IPS-20b (cell line): ENCODE measurements at regions not wholly inside any gene's neighbourhood (a gene's known extent, or its start where the extent isn't known, plus 50 kb on each side); places are given as distances from the start of the nearest gene placed in this dataset.
"Not testable (repeated sequence)": the region's sequence is repeated elsewhere in the genome, so short reads cannot be mapped to it uniquely, and the experiment has no call there.

ENCODE experiments used
- H3K27ac ChIP-seq: one replicate; pipeline ENCODE4 v1.5.1; 2013; ENCODE audit warnings: low read length
- H3K27me3 ChIP-seq: 2 replicates; pipeline ENCODE4 v1.6.1; 2013; ENCODE audit warnings: mild to moderate bottlenecking, low read length, inconsistent platforms; ENCODE audit not compliant: insufficient read depth
- H3K36me3 ChIP-seq: 2 replicates; pipeline ENCODE4 v1.6.1; 2013; ENCODE audit warnings: low read depth, mild to moderate bottlenecking, inconsistent platforms, low read length, moderate library complexity; ENCODE audit not compliant: insufficient read depth
- H3K4me1 ChIP-seq: 2 replicates; pipeline ENCODE4 v1.6.1; 2013; ENCODE audit warnings: mild to moderate bottlenecking, control low read depth, inconsistent platforms, low read length, moderate library complexity; ENCODE audit not compliant: insufficient read depth
- H3K4me3 ChIP-seq: 2 replicates; pipeline ENCODE4 v1.5.1; 2013; ENCODE audit warnings: mild to moderate bottlenecking, low read length, inconsistent platforms
- H3K9ac ChIP-seq: 2 replicates; pipeline ENCODE4 v1.6.1; 2013; ENCODE audit warnings: low read depth, mild to moderate bottlenecking, inconsistent platforms, low read length, moderate library complexity
- H3K9me3 ChIP-seq: 2 replicates; pipeline ENCODE4 v1.6.1; 2013; ENCODE audit warnings: mild to moderate bottlenecking, low read depth, low read length, inconsistent platforms; ENCODE audit not compliant: insufficient read depth

GRCh38 chr1:58051187-58051586 lies 495.3 kb downstream of the OMA1 start:
- not testable (repeated sequence) for H3K27me3 ChIP-seq, H3K9ac ChIP-seq

GRCh38 chr1:58047265-58047858 lies 499.2 kb downstream of the OMA1 start:
- Histone ChIP-seq H3K4me3 (no peak overlapping the region), H3K36me3 (no peaks in the 10 kb centered on the region), H3K27ac (no peak overlapping the region), H3K9me3 (no peaks in the 10 kb centered on the region), H3K27me3 (no peaks in the 10 kb centered on the region), H3K9ac (no peak overlapping the region), H3K4me1 (no peaks in the 10 kb centered on the region)

More at GRCh38 chr1:58051187-58051586, 495.3 kb downstream of the OMA1 start:
- H3K4me1 ChIP-seq, H3K9me3 ChIP-seq, H3K4me3 ChIP-seq, H3K36me3 ChIP-seq, H3K27ac ChIP-seq: not testable (repeated sequence)

- no peaks in the 10 kb centered on the region for H3K36me3 ChIP-seq
- H3K27me3 ChIP-seq, result no peaks in the 10 kb centered on the region
Observed at GRCh38 chr1:58045094-58045705, 501.3 kb downstream of the OMA1 start.

GRCh38 chr1:58041621-58042020 lies 504.9 kb downstream of the OMA1 start:
- H3K36me3 ChIP-seq, result no peaks in the 10 kb centered on the region
- no peaks in the 10 kb centered on the region for H3K27me3 ChIP-seq
- no peaks in the 10 kb centered on the region for H3K4me1 ChIP-seq
- no peak overlapping the region for H3K27ac ChIP-seq
- no peak overlapping the region for H3K4me3 ChIP-seq
- no peaks in the 10 kb centered on the region for H3K9me3 ChIP-seq
- H3K9ac ChIP-seq, result no peak overlapping the region

More at GRCh38 chr1:58045094-58045705, 501.3 kb downstream of the OMA1 start:
- no peak overlapping the region for H3K4me3 ChIP-seq
- H3K9ac ChIP-seq, result no peak overlapping the region
- H3K4me1 ChIP-seq, result no peaks in the 10 kb centered on the region
- no peak overlapping the region for H3K27ac ChIP-seq
- no peaks in the 10 kb centered on the region for H3K9me3 ChIP-seq

GRCh38 chr1:58038574-58038973 lies 508.0 kb downstream of the OMA1 start:
- H3K27ac ChIP-seq, result no peak overlapping the region
- no peak overlapping the region for H3K9ac ChIP-seq
- H3K36me3 ChIP-seq, result no peaks in the 10 kb centered on the region
- peaks cover 7% of the 10 kb centered on the region; the same call in 1 of the 2 replicates for H3K4me1 ChIP-seq
- H3K9me3 ChIP-seq, result no peaks in the 10 kb centered on the region
- H3K27me3 ChIP-seq, result no peaks in the 10 kb centered on the region
- H3K4me3 ChIP-seq, result no peak overlapping the region

GRCh38 chr1:58035523-58035922 lies 511.0 kb downstream of the OMA1 start:
- Histone ChIP-seq H3K36me3 (no peaks in the 10 kb centered on the region), H3K27ac (no peak overlapping the region), H3K4me1 (peaks cover 29% of the 10 kb centered on the region; the same call in 1 of the 2 replicates), H3K9ac (no peak overlapping the region), H3K9me3 (no peaks in the 10 kb centered on the region), H3K4me3 (no peak overlapping the region), H3K27me3 (no peaks in the 10 kb centered on the region)

DNA sequence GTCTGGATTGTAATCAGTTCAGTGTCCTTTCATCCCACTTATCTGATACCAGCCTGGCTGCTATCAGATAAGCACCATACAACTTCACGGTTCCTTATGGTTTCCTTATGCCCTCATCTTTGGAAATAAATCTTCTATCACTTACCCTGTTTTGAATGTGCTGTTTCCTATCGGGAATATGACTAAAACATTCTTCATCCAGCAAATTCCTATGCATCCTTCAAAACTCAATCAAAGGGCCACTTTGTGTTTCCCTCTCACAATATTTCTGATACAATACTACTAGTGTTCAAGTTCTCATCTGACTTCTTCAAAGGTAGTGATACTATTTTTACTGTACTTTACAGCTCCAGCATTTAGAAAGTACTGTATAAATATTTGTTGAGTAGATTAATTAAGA lies 513.2 kb downstream of the OMA1 start:
- H3K4me1 ChIP-seq, result peaks cover 41% of the 10 kb centered on the region; the same call in 1 of the 2 replicates
- no peaks in the 10 kb centered on the region for H3K27me3 ChIP-seq
- no peak overlapping the region for H3K9ac ChIP-seq
- H3K27ac ChIP-seq, result peak overlapping the region; percentile 8
- no peaks in the 10 kb centered on the region for H3K36me3 ChIP-seq
- no peaks in the 10 kb centered on the region for H3K9me3 ChIP-seq
- H3K4me3 ChIP-seq, result no peak overlapping the region

- no peak overlapping the region for H3K9ac ChIP-seq
- peaks cover 41% of the 10 kb centered on the region; the same call in 1 of the 2 replicates for H3K4me1 ChIP-seq
- peak overlapping the region; percentile 8 for H3K27ac ChIP-seq
- H3K4me3 ChIP-seq, result no peak overlapping the region
- no peaks in the 10 kb centered on the region for H3K9me3 ChIP-seq
- no peaks in the 10 kb centered on the region for H3K36me3 ChIP-seq
- H3K27me3 ChIP-seq, result no peaks in the 10 kb centered on the region
Observed at GRCh38 chr1:58032611-58033073, 513.9 kb downstream of the OMA1 start.

GRCh38 chr1:58031416-58031815 lies 515.1 kb downstream of the OMA1 start:
- Histone ChIP-seq H3K4me1 (peaks cover 41% of the 10 kb centered on the region; the same call in 1 of the 2 replicates), H3K4me3 (peak overlapping the region; percentile 48), H3K27me3 (no peaks in the 10 kb centered on the region), H3K9ac (peak overlapping the region; percentile 64; the same call in 1 of the 2 replicates), H3K27ac (peak overlapping the region; percentile 85), H3K9me3 (no peaks in the 10 kb centered on the region), H3K36me3 (no peaks in the 10 kb centered on the region)

GRCh38 chr1:58030456-58030855 lies 516.1 kb downstream of the OMA1 start:
- Histone ChIP-seq H3K27me3 (no peaks in the 10 kb centered on the region), H3K27ac (peak overlapping the region; percentile 85), H3K9me3 (no peaks in the 10 kb centered on the region), H3K4me1 (peaks cover 41% of the 10 kb centered on the region; the same call in 1 of the 2 replicates), H3K36me3 (no peaks in the 10 kb centered on the region), H3K4me3 (peak overlapping the region; percentile 48; the same call in 1 of the 2 replicates), H3K9ac (peak overlapping the region; percentile 64; the same call in 1 of the 2 replicates)

DNA sequence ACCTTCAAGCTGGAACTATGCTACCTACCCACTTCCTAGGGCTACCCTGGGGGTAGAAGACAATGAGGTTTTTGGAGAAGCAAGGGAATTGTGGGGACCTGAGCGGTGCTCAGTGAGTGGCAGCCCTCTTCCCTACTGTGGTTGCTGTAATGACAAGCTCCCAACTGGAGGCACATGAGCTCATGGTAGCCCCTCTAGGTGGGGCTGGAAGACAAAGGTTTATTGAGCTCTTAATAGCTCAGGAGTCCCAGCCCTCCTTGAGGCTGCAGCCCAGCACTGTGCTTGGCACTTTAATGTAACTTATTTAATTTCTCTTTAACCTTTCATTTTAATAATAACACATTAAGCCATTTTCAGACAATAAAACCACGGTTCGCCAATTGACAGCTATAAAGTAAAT lies 528.9 kb downstream of the OMA1 start:
- no peaks in the 10 kb centered on the region; the same call in 1 of the 2 replicates for H3K4me1 ChIP-seq
- no peak overlapping the region for H3K9ac ChIP-seq
- H3K27me3 ChIP-seq, result no peaks in the 10 kb centered on the region
- H3K36me3 ChIP-seq, result no peaks in the 10 kb centered on the region
- no peaks in the 10 kb centered on the region for H3K9me3 ChIP-seq
- no peak overlapping the region for H3K27ac ChIP-seq
- no peak overlapping the region for H3K4me3 ChIP-seq

GRCh38 chr1:58013237-58013636 lies 533.3 kb downstream of the OMA1 start:
- no peak overlapping the region for H3K27ac ChIP-seq
- H3K9ac ChIP-seq, result no peak overlapping the region

More at GRCh38 chr1:58013237-58013636, 533.3 kb downstream of the OMA1 start:
- H3K4me3 ChIP-seq, result no peak overlapping the region
- no peaks in the 10 kb centered on the region for H3K27me3 ChIP-seq
- no peaks in the 10 kb centered on the region for H3K9me3 ChIP-seq
- no peaks in the 10 kb centered on the region; the same call in 1 of the 2 replicates for H3K4me1 ChIP-seq
- H3K36me3 ChIP-seq, result no peaks in the 10 kb centered on the region
